ENCODE measurements at regions not wholly inside any gene's neighbourhood (a gene's known extent, or its start where the extent isn't known, plus 50 kb on each side); places are given as distances from the start of the nearest gene placed in this dataset.
"Not testable (repeated sequence)": the region's sequence is repeated elsewhere in the genome, so short reads cannot be mapped to it uniquely, and the experiment has no call there.

- not testable (repeated sequence) for H3K4me1 ChIP-seq (ENCODE audit: insufficient read depth, insufficient read length); H3K36me3 ChIP-seq (ENCODE audit: insufficient read depth, insufficient read length, low read length); H3K9me3 ChIP-seq (ENCODE audit: insufficient read depth, low read length); H3K27me3 ChIP-seq (ENCODE audit: insufficient read depth, insufficient read length); H3K9ac ChIP-seq (ENCODE audit: insufficient read length, low read depth); H3K4me3 ChIP-seq (ENCODE audit: insufficient read length, low read depth); DNase-seq (ENCODE audit: low read depth, low spot score)
These were observed 69.5 kb downstream of the NPIPA7 start for GRCh38 chr16:16448423-16448822.

- H3K9ac ChIP-seq (ENCODE audit: insufficient read length, low read depth); H3K4me1 ChIP-seq (ENCODE audit: insufficient read depth, insufficient read length); DNase-seq (ENCODE audit: low read depth, low spot score); H3K27me3 ChIP-seq (ENCODE audit: insufficient read depth, insufficient read length); H3K36me3 ChIP-seq (ENCODE audit: insufficient read depth, insufficient read length, low read length); H3K4me3 ChIP-seq (ENCODE audit: insufficient read length, low read depth); H3K9me3 ChIP-seq (ENCODE audit: insufficient read depth, low read length): not testable (repeated sequence)
These were observed 70.8 kb downstream of the NPIPA7 start for GRCh38 chr16:16449712-16450237.

GRCh38 chr16:16451721-16452410 is 72.9 kb downstream of the NPIPA7 start:
- not testable (repeated sequence) for H3K36me3 ChIP-seq (ENCODE audit: insufficient read depth, insufficient read length, low read length); H3K9ac ChIP-seq (ENCODE audit: insufficient read length, low read depth); H3K4me3 ChIP-seq (ENCODE audit: insufficient read length, low read depth); H3K4me1 ChIP-seq (ENCODE audit: insufficient read depth, insufficient read length); H3K27me3 ChIP-seq (ENCODE audit: insufficient read depth, insufficient read length); H3K9me3 ChIP-seq (ENCODE audit: insufficient read depth, low read length); DNase-seq (ENCODE audit: low read depth, low spot score)

GRCh38 chr16:16458579-16458978 is 79.6 kb downstream of the NPIPA7 start:
- H3K4me3 ChIP-seq (ENCODE audit: insufficient read length, low read depth); H3K27me3 ChIP-seq (ENCODE audit: insufficient read depth, insufficient read length); H3K9me3 ChIP-seq (ENCODE audit: insufficient read depth, low read length); DNase-seq (ENCODE audit: low read depth, low spot score); H3K4me1 ChIP-seq (ENCODE audit: insufficient read depth, insufficient read length); H3K9ac ChIP-seq (ENCODE audit: insufficient read length, low read depth); H3K36me3 ChIP-seq (ENCODE audit: insufficient read depth, insufficient read length, low read length): not testable (repeated sequence)

GRCh38 chr16:16463792-16464191 is 84.9 kb downstream of the NPIPA7 start:
- not testable (repeated sequence) for H3K27me3 ChIP-seq (ENCODE audit: insufficient read depth, insufficient read length); H3K4me3 ChIP-seq (ENCODE audit: insufficient read length, low read depth); H3K4me1 ChIP-seq (ENCODE audit: insufficient read depth, insufficient read length); H3K9ac ChIP-seq (ENCODE audit: insufficient read length, low read depth); DNase-seq (ENCODE audit: low read depth, low spot score); H3K9me3 ChIP-seq (ENCODE audit: insufficient read depth, low read length); H3K36me3 ChIP-seq (ENCODE audit: insufficient read depth, insufficient read length, low read length)

GRCh38 chr16:16488919-16489318 is 110.0 kb downstream of the NPIPA7 start:
- not testable (repeated sequence) for H3K9me3 ChIP-seq (ENCODE audit: insufficient read depth, low read length); H3K4me1 ChIP-seq (ENCODE audit: insufficient read depth, insufficient read length); H3K27me3 ChIP-seq (ENCODE audit: insufficient read depth, insufficient read length); H3K4me3 ChIP-seq (ENCODE audit: insufficient read length, low read depth); H3K9ac ChIP-seq (ENCODE audit: insufficient read length, low read depth); DNase-seq (ENCODE audit: low read depth, low spot score); H3K36me3 ChIP-seq (ENCODE audit: insufficient read depth, insufficient read length, low read length)

GRCh38 chr16:16489466-16489865 is 110.5 kb downstream of the NPIPA7 start:
- H3K4me3 ChIP-seq (ENCODE audit: insufficient read length, low read depth); H3K36me3 ChIP-seq (ENCODE audit: insufficient read depth, insufficient read length, low read length); H3K4me1 ChIP-seq (ENCODE audit: insufficient read depth, insufficient read length); H3K9ac ChIP-seq (ENCODE audit: insufficient read length, low read depth); H3K27me3 ChIP-seq (ENCODE audit: insufficient read depth, insufficient read length); H3K9me3 ChIP-seq (ENCODE audit: insufficient read depth, low read length); DNase-seq (ENCODE audit: low read depth, low spot score): not testable (repeated sequence)

- not testable (repeated sequence) for H3K27me3 ChIP-seq (ENCODE audit: insufficient read depth, insufficient read length); H3K9me3 ChIP-seq (ENCODE audit: insufficient read depth, low read length); H3K9ac ChIP-seq (ENCODE audit: insufficient read length, low read depth); H3K4me1 ChIP-seq (ENCODE audit: insufficient read depth, insufficient read length); H3K4me3 ChIP-seq (ENCODE audit: insufficient read length, low read depth); H3K36me3 ChIP-seq (ENCODE audit: insufficient read depth, insufficient read length, low read length); DNase-seq (ENCODE audit: low read depth, low spot score)
These were observed 115.2 kb downstream of the NPIPA7 start for GRCh38 chr16:16494114-16494513.

- not testable (repeated sequence) for H3K4me1 ChIP-seq (ENCODE audit: insufficient read depth, insufficient read length); H3K36me3 ChIP-seq (ENCODE audit: insufficient read depth, insufficient read length, low read length); H3K27me3 ChIP-seq (ENCODE audit: insufficient read depth, insufficient read length); H3K4me3 ChIP-seq (ENCODE audit: insufficient read length, low read depth); H3K9ac ChIP-seq (ENCODE audit: insufficient read length, low read depth); DNase-seq (ENCODE audit: low read depth, low spot score); H3K9me3 ChIP-seq (ENCODE audit: insufficient read depth, low read length)
These were observed 116.1 kb downstream of the NPIPA7 start for GRCh38 chr16:16494998-16495397.

- DNase-seq (ENCODE audit: low read depth, low spot score); H3K4me3 ChIP-seq (ENCODE audit: insufficient read length, low read depth); H3K9me3 ChIP-seq (ENCODE audit: insufficient read depth, low read length); H3K9ac ChIP-seq (ENCODE audit: insufficient read length, low read depth); H3K4me1 ChIP-seq (ENCODE audit: insufficient read depth, insufficient read length); H3K36me3 ChIP-seq (ENCODE audit: insufficient read depth, insufficient read length, low read length); H3K27me3 ChIP-seq (ENCODE audit: insufficient read depth, insufficient read length): not testable (repeated sequence)
These were observed 120.9 kb downstream of the NPIPA7 start for GRCh38 chr16:16499875-16500274.

GRCh38 chr16:16507041-16507440 is 128.1 kb downstream of the NPIPA7 start:
- H3K9me3 ChIP-seq (ENCODE audit: insufficient read depth, low read length); H3K4me1 ChIP-seq (ENCODE audit: insufficient read depth, insufficient read length); DNase-seq (ENCODE audit: low read depth, low spot score); H3K4me3 ChIP-seq (ENCODE audit: insufficient read length, low read depth); H3K36me3 ChIP-seq (ENCODE audit: insufficient read depth, insufficient read length, low read length); H3K9ac ChIP-seq (ENCODE audit: insufficient read length, low read depth); H3K27me3 ChIP-seq (ENCODE audit: insufficient read depth, insufficient read length): not testable (repeated sequence)

GRCh38 chr16:16508344-16508743 is 129.4 kb downstream of the NPIPA7 start:
- not testable (repeated sequence) for DNase-seq (ENCODE audit: low read depth, low spot score); H3K4me3 ChIP-seq (ENCODE audit: insufficient read length, low read depth)

More at GRCh38 chr16:16508344-16508743, 129.4 kb downstream of the NPIPA7 start:
- H3K9ac ChIP-seq (ENCODE audit: insufficient read length, low read depth); H3K27me3 ChIP-seq (ENCODE audit: insufficient read depth, insufficient read length); H3K36me3 ChIP-seq (ENCODE audit: insufficient read depth, insufficient read length, low read length); H3K9me3 ChIP-seq (ENCODE audit: insufficient read depth, low read length); H3K4me1 ChIP-seq (ENCODE audit: insufficient read depth, insufficient read length): not testable (repeated sequence)
